ENCODE measurements at regions not wholly inside any gene's neighbourhood (a gene's known extent, or its start where the extent isn't known, plus 50 kb on each side); places are given as distances from the start of the nearest gene placed in this dataset.

DNA sequence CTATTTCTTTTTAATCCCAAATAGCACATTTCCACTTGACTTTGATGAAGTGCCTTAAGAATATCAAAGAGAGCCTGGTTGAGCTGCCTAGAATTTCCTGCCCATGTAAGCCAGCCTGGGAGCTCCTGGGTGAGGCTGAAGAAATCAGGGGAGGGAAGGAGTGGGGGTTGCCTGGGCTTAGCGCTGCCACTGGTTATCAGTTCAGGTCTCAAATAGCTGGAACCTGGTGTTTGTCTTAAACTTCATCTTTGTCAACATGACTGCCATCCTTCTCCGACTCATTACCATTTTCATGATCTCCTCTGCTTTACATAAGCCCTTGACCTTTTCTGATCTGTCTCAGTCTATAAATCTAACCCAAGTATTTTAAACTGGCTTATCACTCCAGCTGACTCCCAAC is 151.5 kb downstream of the TTC8 start:
- TF ChIP-seq, protein P1, sequence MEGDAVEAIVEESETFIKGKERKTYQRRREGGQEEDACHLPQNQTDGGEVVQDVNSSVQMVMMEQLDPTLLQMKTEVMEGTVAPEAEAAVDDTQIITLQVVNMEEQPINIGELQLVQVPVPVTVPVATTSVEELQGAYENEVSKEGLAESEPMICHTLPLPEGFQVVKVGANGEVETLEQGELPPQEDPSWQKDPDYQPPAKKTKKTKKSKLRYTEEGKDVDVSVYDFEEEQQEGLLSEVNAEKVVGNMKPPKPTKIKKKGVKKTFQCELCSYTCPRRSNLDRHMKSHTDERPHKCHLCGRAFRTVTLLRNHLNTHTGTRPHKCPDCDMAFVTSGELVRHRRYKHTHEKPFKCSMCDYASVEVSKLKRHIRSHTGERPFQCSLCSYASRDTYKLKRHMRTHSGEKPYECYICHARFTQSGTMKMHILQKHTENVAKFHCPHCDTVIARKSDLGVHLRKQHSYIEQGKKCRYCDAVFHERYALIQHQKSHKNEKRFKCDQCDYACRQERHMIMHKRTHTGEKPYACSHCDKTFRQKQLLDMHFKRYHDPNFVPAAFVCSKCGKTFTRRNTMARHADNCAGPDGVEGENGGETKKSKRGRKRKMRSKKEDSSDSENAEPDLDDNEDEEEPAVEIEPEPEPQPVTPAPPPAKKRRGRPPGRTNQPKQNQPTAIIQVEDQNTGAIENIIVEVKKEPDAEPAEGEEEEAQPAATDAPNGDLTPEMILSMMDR (IDR thresholded peaks at IDR 0.05): no peak
- TF ChIP-seq EP300 (IDR thresholded peaks at IDR 0.05): no peak

All from ovary (tissue), 3 donors.